ENCODE measurements at regions not wholly inside any gene's neighbourhood (a gene's known extent, or its start where the extent isn't known, plus 50 kb on each side); places are given as distances from the start of the nearest gene placed in this dataset.

- peaks cover 11% of the 10 kb centered on the region for H3K27me3 Mint-ChIP-seq (ENCODE audit: insufficient read depth, low read depth, poor library complexity)
- H3K4me1 Mint-ChIP-seq: no peaks in the 10 kb centered on the region; the same call in 2 of the 3 replicates
- no peak for DNase-seq (ENCODE audit: low spot score)
- Histone ChIP-seq H3K4me2 (no peak overlapping the region), H3K4me3 (no peak overlapping the region), H3K27ac (ENCODE audit: low read depth) (no peak overlapping the region), H3F3A (replicated peaks; ENCODE audit: low read depth) (no peaks in the 10 kb centered on the region), H3K9me2 (ENCODE audit: insufficient read depth) (peaks cover 11% of the 10 kb centered on the region), H3K79me2 (replicated peaks; ENCODE audit: insufficient read depth) (no peaks in the 10 kb centered on the region), H3K27me3 (ENCODE audit: insufficient read depth) (no peaks in the 10 kb centered on the region), H3K4me1 (ENCODE audit: insufficient read depth) (no peaks in the 10 kb centered on the region), H3K36me3 (ENCODE audit: insufficient read depth) (no peaks in the 10 kb centered on the region), H2AFZ (no peak overlapping the region), H4K20me1 (replicated peaks; ENCODE audit: insufficient read depth) (no peaks in the 10 kb centered on the region)
- no peak for ATAC-seq
- H3K9me3 Mint-ChIP-seq: peaks cover 52% of the 10 kb centered on the region
- no peak overlapping the region for H3K27ac Mint-ChIP-seq
- no peak overlapping the region for H3K4me3 Mint-ChIP-seq
- H3K36me3 Mint-ChIP-seq (ENCODE audit: low read depth): peaks cover 8% of the 10 kb centered on the region; the same call in 2 of the 3 replicates
- TF ChIP-seq CREB1 (CRISPR knock-in tag; IDR thresholded peaks at IDR 0.05; ENCODE audit: low read depth) (no peak), NANOG (IDR thresholded peaks at IDR 0.05; ENCODE audit: borderline replicate concordance) (no peak), JUNB (IDR thresholded peaks at IDR 0.05; ENCODE audit: unreplicated experiment) (no peak), EZH2phosphoT487 (IDR thresholded peaks at IDR 0.05; ENCODE audit: unreplicated experiment) (no peak), ZNF331 (CRISPR knock-in tag; IDR thresholded peaks at IDR 0.05; ENCODE audit: low read depth) (no peak), EZH2 (IDR thresholded peaks at IDR 0.05; ENCODE audit: low read depth, unreplicated experiment) (no peak), ETS1 (IDR thresholded peaks at IDR 0.05) (no peak), ZNF114 (CRISPR knock-in tag; IDR thresholded peaks at IDR 0.05) (no peak), ZNF462 (CRISPR knock-in tag; IDR thresholded peaks at IDR 0.05) (no peak), REST (IDR thresholded peaks at IDR 0.05; ENCODE audit: unreplicated experiment) (no peak), CTCF (conservative IDR thresholded peaks at IDR 0.05; ENCODE audit: low read depth in 2 of 2) (no peak), STAT1 (IDR thresholded peaks at IDR 0.05; ENCODE audit: unreplicated experiment) (no peak), POLR2AphosphoS5 (IDR thresholded peaks at IDR 0.05; ENCODE audit: low read depth) (no peak)
These were observed 57.6 kb upstream of the MED9 start for GRCh38 chr17:17419166-17419565.

Measured in GM23338 (cell line).